NCI-H2107 (cell line): ENCODE measurements at regions not wholly inside any gene's neighbourhood (a gene's known extent, or its start where the extent isn't known, plus 50 kb on each side); places are given as distances from the start of the nearest gene placed in this dataset.
"Not testable (repeated sequence)": the region's sequence is repeated elsewhere in the genome, so short reads cannot be mapped to it uniquely, and the experiment has no call there.

Experiments used
- DNase-seq: peaks from one replicate; lab custom pipeline; 2025; lab: John Stamatoyannopoulos, UW

DNA sequence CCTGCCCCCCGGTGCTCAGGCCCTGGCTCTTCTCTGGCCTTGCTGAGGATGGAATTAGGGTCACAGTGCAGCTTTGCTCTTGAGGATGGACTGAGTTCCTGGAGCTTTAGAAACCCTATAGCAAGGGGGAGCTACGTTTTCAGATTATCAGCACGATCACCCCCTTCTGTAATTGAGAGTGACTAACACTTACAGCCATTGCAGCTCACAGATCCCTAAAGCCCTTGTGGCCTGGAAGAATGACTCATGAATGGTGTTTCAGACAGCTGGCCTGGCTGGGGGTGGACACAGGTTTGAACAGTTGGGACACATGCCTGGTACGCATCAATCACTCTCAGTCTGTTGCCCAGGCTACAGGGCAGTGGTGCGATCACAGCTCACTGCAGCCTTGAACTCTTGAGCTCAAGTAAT lies 79.7 kb upstream of the IGFBP5 start:
- DNase-seq = no peak

DNA sequence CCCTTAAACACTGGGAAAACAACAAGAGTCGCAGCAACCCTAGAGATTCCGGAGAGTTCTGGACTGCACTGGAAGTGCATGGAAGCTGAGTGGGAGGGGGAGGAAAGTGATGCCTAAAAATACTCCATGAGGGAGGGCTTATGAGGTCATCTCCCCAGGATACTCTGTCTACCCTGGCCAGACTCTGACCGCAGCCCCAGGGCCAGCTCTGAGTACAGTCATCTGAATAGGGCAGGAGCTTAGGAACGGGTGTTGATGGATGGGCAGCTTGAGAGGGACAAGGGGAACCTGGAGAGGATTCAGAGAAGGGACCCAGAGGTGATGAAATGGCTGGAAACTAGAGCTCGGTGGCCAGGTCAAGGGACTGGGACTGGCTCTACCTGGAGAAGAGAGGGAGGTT lies 79.3 kb upstream of the IGFBP5 start:
- no peak for DNase-seq

DNA sequence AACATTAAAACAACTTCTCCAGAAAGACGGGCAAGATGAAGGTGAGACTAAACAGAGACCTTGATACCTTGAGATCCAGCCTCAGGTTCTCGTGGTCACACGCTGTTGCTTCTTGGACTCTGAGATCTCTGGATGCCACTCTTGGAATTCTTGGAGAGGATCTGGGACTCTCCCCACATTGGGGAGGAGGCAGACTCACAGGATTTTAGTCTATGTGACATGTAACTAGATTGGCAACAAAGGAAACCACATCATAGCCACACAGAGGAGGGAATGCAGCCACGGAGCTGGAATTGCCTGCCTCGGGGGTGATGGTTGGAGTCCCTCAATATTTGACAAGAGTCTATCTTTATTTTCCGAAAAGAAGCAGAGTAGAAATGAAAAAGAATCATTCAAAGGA lies 78.8 kb upstream of the IGFBP5 start:
- DNase-seq = no peak

DNA sequence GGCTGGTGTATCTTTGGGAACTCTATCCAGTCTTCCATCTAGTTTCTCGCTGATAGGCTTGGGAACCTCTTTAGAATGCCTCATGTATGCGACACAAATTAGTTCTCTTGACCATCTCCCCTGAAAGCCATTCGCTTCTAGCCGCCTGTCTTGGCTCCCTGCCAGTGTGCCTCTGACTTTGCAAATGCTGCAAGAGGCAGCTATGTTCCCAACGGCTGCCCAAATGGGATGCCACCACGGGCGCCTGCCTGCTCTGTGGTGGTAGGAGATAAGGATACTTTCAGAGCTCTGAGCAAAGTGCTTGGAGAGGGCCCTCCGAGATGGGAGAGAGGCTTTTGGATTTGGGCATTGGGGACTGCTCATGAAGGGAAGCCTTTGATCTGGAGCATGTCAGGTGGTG lies 77.7 kb upstream of the IGFBP5 start:
- no peak for DNase-seq

DNA sequence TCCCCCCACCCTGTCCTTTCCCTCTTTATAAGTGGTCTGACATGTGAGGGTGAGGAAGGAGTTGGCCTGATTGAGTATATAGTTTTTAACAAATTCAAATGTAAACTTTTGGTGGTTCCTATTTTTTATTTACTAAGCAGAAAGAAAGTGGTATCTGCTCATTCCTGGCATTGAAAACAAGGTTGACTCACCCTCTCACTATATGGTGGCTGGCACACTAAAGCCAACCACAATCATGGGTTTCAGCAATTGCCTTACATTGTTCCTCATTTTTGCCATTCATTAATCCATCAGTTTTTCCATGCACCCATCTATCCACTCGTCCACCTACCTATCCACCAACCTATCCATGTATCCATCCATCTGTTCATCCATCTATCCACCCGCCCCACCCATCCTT lies 75.4 kb upstream of the IGFBP5 start:
- DNase-seq = no peak

DNA sequence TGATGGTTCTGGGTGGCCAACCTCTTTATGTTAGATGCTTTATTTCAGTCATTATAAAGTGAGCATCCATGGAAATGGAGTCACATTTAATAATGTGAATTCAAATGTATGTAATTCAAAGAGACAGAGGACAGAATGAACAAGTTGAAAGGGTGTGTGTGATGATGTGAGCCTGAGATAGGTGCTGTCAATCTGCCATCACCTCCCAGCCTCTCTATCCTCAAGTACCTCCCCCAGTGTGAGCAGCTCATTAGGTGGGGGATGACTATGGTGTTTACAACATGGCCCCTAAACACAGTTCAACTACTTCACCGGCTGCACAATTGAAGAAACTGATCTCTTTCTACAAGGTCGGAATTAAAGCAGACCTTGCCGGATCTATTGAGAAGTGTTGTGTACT lies 74.7 kb upstream of the IGFBP5 start:
- no peak for DNase-seq

DNA sequence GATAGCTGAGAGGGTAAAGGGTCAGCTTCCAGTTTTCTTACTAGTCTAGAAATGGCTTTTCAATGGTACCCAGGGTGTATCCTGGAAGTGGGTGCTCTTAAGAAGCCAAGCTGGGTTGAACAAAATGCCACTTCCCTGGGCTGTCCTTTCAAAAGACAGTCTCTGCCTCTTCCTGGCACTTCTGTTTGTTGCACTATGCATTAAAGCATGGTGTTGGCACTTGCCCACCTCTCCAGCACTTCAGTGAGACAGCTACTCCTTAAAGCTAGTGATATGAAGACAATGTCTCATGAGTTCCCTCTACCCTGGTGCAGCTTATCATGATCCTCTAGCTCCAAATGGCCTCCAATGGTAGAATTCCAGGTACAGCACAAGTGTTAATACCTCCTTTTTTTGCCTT lies 74.3 kb upstream of the IGFBP5 start:
- DNase-seq = no peak

DNA sequence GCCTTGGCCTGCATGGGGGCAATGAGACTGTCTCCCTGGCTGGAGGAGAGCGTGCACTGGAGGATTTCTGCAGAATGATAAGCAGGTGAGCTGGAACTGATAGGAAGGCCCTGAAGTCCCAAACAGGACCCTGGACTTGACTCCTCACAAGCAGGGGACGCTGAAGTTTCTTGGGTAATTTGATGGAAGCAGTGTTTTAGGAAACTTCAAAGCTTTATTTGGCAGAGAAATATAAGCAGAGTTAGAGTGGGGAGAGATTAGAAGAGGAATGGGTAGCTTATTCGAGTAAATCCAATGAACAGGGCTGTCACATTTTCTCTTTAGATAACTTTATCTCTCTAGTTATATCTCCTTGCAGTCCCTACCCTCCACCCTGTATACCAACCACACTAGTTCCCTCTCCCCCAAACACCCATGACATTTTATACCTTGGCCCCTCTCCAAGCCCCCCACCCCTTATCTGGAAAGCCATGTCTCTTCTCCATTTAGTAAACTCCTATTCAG lies 73.6 kb upstream of the IGFBP5 start:
- DNase-seq = no peak

DNA sequence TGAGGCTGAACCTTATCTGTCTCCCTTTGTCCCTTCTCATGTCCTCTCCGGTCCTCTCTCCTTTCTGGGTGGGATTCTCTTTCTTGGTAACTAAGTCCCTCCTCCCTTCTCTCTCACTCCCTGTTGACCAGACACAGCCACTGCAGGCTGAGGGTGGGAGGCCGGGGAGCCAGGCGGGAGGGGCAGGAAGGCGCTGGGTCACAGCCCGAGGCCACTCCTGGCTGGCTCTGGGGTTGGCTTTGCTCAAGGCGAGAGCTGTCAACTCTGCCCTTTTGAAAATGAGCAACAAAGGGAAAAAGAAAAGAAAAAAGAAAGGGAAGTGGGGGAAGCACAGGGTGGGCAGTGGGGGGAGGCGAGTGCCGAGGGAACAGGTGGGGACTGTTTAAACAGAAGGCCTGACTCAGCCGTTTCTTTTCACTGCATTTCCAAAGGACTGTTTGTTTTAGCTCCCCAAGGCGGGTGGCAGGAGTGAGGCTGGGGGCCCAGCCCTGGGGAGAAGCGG lies 70.5 kb upstream of the IGFBP5 start:
- DNase-seq = no peak

DNA sequence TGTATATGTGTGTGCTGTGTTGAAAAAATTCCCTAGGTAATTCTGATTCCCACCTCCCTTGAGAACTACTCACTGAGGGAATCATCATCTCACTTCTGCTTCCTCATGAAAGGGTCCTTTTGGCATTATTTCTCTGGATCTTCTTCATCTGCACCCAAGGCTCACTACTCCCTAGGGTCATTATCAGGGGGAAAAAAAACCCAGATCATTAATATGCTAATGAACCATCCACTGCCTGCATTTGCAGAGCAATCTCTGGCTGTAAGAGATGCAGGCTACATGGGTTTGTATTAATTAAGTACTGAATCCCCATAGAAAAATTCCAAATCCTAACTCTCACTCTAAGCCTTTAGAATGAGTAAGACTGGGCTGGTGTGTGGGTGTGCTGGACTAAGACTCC lies 68.0 kb upstream of the IGFBP5 start:
- no peak for DNase-seq

DNA sequence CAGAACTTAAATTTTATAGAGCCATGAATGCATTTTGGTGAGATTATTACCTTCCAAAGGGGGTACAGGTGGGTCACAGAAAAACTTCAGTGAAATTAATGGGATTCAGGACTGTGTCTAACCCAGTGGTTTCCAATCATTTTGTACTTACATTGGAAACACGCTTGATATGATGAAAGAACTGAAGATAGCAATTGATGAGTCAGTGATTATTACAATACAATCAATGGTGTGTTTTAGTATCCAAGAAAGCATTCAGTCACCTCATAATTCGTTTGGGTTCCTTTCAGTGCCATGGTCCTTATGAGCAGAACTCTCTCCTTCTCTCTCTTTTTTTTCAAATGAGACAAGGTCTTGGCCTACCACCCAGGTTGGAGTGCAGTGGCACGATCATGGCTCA lies 66.5 kb upstream of the IGFBP5 start:
- no peak for DNase-seq

DNA sequence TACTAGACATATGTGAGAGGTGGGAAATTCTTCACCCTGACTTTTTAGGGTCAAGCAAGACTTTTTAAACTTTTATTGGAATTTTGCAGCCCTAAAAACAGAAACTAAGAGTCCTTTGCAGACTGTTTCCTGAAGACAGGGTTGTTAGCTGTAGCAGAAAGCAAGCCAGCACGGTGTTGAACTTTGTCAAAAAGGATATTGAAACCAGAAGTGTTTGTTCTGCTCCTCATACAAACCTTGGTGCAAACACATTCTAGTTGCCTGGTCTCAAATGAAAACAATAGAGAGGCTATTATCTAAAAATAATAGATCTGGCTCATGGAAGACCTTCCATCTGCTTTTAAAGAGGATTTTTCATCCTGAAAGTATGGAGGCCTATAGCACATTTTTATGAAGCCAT lies 65.8 kb upstream of the IGFBP5 start:
- no peak for DNase-seq

DNA sequence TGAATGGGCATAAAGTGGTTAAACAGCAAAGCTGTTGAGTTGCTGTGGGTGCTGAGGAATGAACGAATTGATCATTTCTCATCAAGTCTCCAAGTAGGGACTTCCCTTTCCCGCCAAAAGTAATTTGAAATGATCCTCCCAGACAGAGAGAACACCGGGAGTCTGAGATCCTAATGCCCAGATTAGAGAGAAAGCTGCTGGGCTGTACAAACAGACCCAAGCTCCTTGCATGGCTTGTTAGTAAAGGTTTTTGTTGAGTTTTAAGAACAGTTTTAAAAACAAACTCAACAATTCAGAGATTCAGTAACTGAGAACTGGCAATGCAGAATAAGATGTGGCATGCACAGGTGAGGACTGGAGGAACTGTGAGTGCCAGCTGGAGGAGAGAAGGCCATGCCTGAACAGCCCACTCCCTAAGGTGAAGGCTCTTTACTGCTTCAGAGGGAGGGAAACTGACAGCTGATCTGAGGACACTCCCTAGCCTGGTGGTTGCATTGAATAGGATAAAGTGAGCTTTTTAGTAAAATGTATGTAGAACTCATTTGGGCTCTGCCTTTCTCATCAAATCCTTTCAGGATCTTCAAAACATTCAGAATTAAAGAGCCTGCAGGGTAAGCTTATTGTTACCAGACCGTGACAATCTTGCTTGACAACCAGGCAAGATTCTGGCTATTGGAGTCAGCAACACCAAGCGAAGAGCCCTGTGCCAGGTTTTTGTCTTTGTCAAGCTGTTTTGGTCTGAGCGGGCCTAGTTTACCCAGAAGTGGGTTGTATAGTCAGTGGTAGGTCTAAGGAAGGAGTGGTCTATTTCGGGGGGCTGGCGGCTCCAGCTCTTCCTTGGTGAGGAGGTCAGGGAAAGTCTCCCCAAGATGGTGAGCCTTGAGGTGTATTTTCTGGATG lies 63.2 kb upstream of the IGFBP5 start:
- DNase-seq = no peak

DNA sequence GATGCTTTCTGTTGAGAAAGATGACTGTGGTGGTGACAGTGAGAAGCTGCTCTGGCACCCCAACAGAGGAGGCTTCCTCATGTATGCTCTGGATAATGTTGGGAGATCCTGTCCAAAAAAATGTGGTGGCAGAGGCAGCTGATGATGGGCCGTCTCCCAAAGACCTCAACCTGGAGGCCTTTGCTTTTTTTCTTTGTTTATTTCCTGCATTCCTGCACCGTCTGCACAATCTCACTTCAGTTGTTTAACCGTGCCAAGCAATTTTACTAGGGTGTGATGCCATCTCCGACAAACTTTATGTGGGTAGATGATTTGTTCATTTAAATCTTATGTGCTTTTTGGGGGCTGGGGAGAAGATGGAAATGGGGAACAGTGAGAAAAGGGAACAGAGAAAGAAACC lies 62.2 kb upstream of the IGFBP5 start:
- no peak for DNase-seq

DNA sequence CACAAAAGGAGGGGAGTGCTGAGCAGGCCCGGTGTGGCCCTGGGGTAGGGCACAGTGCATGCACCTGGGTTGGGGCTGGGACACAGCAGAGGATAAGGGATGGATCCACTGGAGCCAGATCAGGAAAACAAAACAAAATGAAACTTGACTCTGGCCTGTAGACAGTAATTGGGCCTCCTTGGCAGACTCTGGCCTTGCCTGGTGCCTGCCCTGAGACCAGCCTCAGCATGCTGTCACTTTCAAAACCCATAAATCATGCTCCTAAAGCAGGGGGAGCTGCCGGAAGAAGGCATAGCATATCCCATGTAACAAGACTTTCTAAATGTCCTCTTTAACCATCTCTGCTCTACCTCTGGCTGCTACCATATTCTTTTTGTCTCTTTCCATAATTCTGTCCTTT lies 61.1 kb upstream of the IGFBP5 start:
- DNase-seq = no peak

DNA sequence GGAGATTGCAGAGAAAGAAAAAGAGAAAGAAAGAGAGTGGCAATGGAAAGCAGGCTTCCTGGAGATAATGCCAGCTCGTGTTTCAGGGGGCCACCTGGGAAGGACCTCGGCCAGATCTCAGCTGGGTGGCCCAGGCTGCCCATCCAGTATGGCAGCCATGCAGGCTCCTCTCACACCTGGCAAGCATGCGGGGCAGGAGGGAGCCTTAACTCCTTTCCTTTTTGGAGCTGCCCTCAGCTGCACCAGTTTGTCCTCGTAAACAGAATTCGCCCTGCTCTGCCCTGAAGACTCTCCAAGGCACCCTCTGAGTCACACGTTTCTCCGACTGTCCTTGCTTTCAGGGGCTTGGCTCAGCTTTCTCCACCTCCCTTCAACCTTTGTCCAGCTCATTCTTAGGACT lies 59.5 kb upstream of the IGFBP5 start:
- no peak for DNase-seq

DNA sequence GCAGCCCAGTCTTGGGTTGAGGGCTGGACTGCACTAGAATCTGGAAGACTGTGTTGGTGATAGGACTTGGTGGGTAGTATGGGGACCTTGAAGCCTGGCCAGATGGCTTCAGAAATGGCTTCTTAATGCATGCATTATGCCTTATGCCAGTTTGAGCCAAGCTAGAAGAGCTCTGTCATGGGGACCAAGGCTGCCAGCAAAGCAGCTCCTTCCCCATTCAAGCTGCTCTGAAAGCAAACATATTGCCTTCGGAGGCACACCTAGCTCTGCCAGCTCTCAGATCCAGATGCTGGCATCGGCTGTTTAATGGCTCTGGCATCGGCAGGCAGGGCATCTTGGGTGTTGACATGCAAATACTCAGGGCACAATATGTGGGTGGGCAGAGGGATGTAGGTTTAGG lies 59.0 kb upstream of the IGFBP5 start:
- no peak for DNase-seq

DNA sequence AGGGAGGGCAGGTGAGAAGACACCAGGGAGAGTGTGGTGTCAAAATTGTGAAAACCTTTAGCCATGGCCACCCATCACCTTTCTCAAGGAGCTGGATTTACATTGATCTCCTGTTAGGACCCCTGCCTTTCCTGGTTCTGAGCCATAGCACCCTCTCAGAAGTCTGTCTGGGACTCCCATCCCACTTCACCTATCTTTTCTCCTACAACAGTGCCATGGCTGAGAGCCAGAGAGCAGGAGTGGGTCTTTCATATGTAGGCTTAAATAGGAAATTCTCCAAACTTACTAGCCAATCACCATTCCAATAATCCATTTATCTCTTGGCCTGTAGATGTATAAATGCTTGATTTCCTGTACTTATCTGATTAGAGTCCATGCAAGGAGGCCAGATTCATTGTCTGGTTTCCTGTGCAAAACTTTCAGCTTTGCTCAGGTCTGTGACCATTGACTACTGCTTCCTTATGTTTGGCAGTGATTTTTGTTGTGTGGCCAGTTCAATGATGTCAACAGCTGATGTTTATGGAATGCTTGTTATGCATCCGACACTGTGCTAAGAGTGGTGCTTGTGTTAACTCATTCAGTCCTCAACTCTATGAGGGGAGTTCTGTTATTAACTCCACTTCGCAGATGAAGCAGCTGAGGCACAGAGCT lies 57.6 kb upstream of the IGFBP5 start:
- no peak for DNase-seq

DNA sequence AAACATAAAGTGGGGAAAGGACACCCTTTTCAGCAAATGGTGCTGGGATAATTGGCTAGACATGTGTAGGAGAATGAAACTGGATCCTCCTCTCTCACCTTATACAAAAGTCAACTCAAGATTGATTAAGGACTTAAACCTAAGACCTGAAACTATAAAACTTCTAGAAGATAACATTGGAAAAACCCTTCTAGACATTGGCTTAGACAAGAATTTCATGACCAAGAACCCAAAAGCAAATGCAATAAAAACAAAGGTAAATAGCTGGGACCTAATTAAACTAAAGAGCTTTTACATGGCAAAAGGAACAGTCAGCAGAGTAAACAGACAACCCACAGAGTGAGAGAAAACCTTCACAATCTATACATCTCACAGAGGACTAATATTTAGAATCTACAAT lies 55.4 kb upstream of the IGFBP5 start:
- not testable (repeated sequence) for DNase-seq

DNA sequence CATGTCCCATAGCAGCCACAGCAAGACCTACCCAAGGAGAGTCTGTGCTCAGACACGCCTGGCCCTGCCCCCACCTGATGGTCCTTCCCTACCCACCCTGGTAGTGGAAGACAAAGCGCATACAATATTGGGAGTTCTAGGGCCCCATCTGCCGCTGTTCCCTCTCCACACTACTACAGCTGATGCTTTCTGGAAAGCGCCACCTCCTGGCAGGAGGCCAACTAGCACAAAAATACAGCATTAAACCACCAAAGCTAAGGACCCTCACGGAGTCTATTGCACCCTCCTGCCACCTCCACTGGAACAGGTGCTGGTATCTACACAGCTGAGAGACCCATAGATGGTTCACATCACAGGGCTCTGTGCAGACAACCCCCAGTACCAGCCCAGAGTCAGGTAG lies 50.9 kb upstream of the IGFBP5 start:
- DNase-seq = not testable (repeated sequence)

DNA sequence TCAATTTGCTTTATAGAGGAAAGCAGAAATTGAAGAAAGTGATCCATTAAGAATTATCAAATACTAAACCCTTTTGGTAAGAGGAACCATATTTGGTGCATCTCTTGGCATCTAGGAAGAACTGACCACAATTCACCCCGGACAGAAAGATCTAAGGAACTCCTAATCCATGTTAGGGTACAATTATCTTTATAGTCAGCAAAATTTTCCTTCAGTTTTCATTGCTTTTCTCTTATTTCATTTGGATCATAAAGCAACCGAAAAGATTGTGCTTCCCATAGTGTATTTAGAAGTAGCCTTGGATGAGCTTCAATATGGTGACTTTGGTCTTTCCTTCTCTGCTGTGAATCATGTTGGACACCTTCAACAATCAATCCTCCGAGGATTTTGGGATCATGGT lies 50.1 kb upstream of the IGFBP5 start:
- no peak for DNase-seq
